HG03095 (cell line): ENCODE measurements at regions not wholly inside any gene's neighbourhood (a gene's known extent, or its start where the extent isn't known, plus 50 kb on each side); places are given as distances from the start of the nearest gene placed in this dataset.
"Not testable (repeated sequence)": the region's sequence is repeated elsewhere in the genome, so short reads cannot be mapped to it uniquely, and the experiment has no call there.

Source experiments
- ATAC-seq: cut with Tn5 transposase; IDR thresholded peaks from one replicate; pipeline ENCODE4 v1.9.1; 2021; ENCODE audit warnings: moderate library complexity; ENCODE audit not compliant: unreplicated experiment

DNA sequence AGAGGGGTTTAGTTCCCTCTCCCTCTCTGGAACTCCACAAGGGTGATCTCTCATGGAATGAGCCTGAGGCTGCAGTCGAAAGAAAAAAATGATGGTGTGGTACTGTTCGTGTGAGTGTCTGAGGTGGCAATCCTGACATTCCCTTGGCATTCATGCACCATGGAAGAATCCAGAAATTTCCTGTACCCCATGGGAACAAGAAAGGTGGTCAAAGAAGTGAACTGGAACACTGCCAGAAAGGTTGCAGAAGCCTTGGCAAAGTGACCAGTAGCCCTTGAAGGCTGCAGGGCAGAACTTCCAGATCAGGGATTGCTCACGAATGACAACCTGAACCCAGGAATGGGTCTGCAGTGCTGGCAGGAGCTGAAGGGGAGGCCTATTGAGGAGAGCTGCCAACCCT, 394.7 kb downstream of the CD83 start:
- no peak for ATAC-seq

- ATAC-seq = no peak
These were observed 396.2 kb downstream of the CD83 start for GRCh38 chr6:14513496-14514393.

DNA sequence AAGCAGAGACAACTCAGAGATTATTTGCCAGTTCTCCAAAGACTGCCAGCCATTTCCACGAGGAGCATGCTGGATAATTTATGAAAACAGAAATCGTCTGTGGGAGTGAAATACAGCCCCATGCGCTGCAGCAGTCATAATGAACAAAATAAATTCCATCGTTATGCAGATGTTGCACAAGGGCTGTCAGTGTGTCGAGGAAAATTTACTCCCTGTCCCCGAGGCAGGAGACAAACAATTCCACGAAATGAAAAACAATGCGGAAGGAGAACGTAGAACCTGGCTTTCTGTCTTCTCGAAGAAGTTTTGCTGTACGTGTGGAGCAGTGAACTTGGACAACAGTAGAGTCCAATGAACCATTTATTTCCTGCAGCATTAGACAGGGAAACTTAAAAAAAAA, 399.4 kb downstream of the CD83 start:
- ATAC-seq = no peak

DNA sequence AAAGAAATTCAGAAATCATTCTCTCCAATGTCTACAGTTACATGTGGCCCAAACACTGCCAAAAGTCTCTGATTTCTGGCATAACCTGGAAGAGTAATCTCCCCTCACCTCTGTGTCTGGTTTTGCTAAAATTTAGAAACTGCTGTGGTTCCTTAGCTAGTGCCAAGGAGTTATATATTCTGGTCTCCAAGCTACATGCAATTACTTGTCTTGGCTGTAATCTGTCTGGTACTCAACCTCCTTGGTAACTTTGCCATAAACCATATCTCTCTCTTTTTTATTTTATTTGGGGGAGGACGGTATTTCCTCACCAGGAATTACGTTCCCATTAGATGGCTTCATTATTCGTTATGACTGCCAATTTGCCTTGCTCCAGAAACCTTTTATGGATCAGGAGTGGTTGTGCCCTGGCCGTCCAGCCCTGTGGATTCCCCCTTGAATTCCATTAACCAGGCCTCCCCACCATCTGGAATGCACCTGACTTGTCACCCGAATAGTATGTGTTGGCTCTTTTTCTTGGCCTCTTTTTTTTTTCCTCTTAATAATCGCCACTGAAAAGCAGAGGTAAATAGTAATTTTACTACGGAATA, 400.0 kb downstream of the CD83 start:
- no peak for ATAC-seq

DNA sequence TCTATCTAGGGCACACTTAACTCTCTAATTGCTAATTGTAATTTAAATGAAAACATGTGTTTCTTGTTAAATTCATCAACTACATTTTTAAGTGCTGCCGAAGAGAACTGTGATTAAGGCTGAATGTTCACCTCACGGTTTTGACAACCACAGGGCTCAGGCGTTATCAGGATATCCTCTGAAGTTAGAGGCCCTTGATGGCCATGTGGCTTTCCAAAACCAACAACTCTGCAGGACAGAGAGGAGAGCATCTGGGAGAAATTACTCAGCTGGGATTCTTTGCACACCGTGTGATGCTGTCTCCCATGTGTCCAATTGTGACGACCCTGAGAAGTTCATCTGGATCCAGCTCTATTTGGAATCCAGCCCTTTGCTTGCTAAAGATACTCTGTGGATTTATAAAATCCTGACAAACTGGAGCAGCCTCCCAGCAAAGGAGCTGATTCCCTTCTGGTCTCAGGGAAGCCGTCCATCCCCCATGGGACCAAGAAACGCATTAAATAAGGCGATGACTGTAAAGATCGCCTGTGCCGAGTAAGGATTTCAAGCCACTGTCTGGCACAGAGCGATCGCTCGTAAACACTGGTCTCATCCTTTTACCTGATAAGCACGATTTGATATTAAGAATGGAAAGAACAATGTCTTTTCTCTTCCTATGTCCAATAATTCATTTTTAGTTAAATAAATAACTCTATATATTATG, 401.1 kb downstream of the CD83 start:
- no peak for ATAC-seq

- no peak for ATAC-seq
These were observed 402.5 kb downstream of the CD83 start for GRCh38 chr6:14520029-14520428.

DNA sequence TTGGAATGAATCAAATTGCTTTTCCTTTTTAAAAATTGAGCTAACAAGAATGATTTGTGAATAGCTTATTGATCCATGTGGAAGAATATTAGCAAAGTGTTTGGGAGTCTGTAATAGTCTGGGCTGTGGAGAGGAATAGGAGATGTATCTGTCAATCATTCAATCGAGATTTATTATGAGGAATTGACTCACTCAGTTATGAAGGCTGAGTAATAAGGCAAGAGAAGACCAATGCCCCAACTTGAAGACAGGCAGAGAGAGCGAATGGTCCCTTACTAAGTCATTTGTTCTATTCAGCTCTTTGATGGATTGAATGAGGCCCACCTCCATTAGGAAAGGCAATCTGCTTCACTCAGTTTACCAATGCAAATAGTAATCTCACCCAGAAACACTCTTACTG, 403.0 kb downstream of the CD83 start:
- ATAC-seq = no peak

- no peak for ATAC-seq
These were observed 403.6 kb downstream of the CD83 start for GRCh38 chr6:14521141-14521540.

- not testable (repeated sequence) for ATAC-seq
These were observed 404.3 kb downstream of the CD83 start for GRCh38 chr6:14521861-14522260.

DNA sequence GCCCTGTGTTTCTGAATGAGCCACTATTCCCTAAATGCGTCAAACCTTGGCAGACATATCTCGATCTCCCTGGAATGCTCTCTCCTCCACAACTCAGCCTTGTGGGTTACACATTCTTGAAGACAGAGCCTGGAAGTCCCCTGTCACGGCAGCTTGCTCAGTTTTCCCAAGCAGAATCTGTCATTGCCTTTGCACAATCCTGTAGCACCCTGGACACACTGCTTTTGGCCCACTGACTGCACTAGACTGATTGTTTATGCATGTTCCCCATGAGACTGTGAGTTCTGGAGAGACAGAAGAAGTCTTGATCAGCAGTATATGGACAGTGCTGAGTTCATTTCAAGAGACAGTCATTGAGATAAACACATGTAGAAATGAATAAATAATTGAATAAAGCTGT, 406.7 kb downstream of the CD83 start:
- no peak for ATAC-seq

DNA sequence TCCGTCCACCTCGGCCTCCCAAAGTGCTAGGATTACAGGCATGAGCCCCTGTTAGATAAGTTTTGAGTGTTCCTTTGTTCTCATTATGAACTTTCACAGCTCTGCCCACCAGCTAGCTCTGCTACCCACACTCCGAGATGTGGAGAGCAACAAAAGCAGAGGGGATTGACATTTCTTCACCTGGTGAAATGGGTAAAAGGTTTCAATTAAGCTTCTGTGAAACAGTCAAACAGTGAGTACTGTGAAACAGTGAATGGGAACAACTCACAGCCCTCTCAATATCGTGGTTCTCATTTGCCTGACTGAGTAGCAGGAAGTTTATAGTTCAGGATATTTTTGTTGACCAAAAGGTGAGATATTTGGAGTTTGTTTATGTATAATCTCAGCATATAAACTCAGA, 412.8 kb downstream of the CD83 start:
- no peak for ATAC-seq

DNA sequence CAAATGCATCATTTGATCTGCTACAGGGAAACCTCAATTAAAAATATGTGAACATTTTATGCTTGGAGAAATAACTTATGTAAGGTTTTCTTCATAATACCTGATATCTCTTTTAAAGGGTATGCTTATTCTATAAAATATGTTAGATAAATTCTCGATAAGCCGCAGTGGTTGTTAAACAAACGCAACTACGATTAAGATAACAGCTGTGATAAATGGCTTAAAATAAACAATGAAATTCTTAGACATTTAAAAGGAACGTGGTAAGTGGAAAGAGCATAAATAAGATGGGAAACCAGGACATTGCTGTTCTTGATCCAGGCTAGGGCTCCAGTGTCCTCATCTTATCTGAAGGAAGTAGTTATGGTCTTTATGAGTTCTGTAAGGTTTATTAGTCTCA, 415.9 kb downstream of the CD83 start:
- no peak for ATAC-seq

GRCh38 chr6:14537030-14537429, 419.5 kb downstream of the CD83 start:
- no peak for ATAC-seq

- no peak for ATAC-seq
These were observed 422.7 kb downstream of the CD83 start for GRCh38 chr6:14540276-14540675.

GRCh38 chr6:14540810-14541540, 423.4 kb downstream of the CD83 start:
- ATAC-seq = no peak

- no peak for ATAC-seq
These were observed 425.2 kb downstream of the CD83 start for GRCh38 chr6:14542670-14543366.

GRCh38 chr6:14543971-14544585, 426.5 kb downstream of the CD83 start:
- no peak for ATAC-seq

GRCh38 chr6:14544666-14545065, 427.1 kb downstream of the CD83 start:
- no peak for ATAC-seq

- no peak for ATAC-seq
These were observed 427.9 kb downstream of the CD83 start for GRCh38 chr6:14545496-14545895.

DNA sequence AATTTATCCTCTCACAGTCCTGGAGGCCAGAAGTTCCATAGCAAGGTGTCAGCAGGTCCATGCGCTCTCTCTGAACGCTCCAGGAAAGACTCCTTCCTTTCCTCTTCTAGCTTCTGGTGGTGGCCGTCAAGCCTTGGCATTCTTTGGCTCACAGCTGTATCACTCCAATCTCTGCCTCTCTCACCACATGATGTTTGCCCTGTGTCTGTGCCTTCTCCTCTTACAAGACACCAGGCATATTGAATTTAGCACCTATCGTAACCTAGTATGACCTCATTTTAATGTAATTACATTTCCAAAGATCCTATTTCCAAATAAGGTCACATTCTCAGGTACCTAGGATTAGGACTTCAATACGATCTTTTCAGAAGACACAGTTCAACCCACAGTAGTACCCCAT, 428.5 kb downstream of the CD83 start:
- no peak for ATAC-seq
